Keratinocyte (primary cell): ENCODE measurements at regions not wholly inside any gene's neighbourhood (a gene's known extent, or its start where the extent isn't known, plus 50 kb on each side); places are given as distances from the start of the nearest gene placed in this dataset.

Source experiments
- DNase-seq: peaks from one replicate; pipeline ENCODE4 v3.0.0-alpha.2; 2011; ENCODE audit warnings: low read depth, missing footprints, low spot score
- FAIRE-seq: peaks from 2 replicates; lab custom pipeline; 2011; peaks lifted over from hg19 to GRCh38; lab: Jason Lieb, UNC
- H2AFZ ChIP-seq: 2 replicates; pipeline ENCODE4 v1.6.0; 2012; ENCODE audit warnings: low read length, control low read depth, inconsistent platforms; ENCODE audit not compliant: control insufficient read depth
- H3K27ac ChIP-seq: 2 replicates; pipeline ENCODE4 v1.5.1; 2011; ENCODE audit warnings: low read length; ENCODE audit not compliant: control insufficient read depth, insufficient read depth
- H3K27me3 ChIP-seq: 3 replicates; pipeline ENCODE4 v1.6.0; 2011; ENCODE audit warnings: low read length; ENCODE audit not compliant: control insufficient read depth, insufficient read depth; ENCODE audit errors: extremely low read depth
- H3K36me3 ChIP-seq, 2 experiments: 2 replicates in 1 of 2; 3 replicates in 1 of 2; pipeline ENCODE4 v1.5.1; 2011; ENCODE audit warnings: low read length in 2 of 2, mild to moderate bottlenecking in 1 of 2; ENCODE audit not compliant: control insufficient read depth in 2 of 2, insufficient read depth in 2 of 2; ENCODE audit errors: extremely low read depth in 1 of 2
- H3K4me1 ChIP-seq: 3 replicates; pipeline ENCODE4 v1.5.1; 2011; ENCODE audit warnings: low read length; ENCODE audit not compliant: control insufficient read depth, insufficient read depth; ENCODE audit errors: extremely low read depth
- H3K4me2 ChIP-seq: 3 replicates; pipeline ENCODE4 v1.6.0; 2011; ENCODE audit warnings: low read depth, low read length; ENCODE audit not compliant: control insufficient read depth, insufficient read depth; ENCODE audit errors: extremely low read depth
- H3K4me3 ChIP-seq, 3 experiments: fragments of 200-600 bp in 1 of 3; sonication (generic) in 1 of 3; 2 replicates in 2 of 3; 3 replicates in 1 of 3; pipeline ENCODE4 v1.5.1; 2011 to 2016; ENCODE audit warnings: low read length in 3 of 3, mild to moderate bottlenecking in 3 of 3, control low read depth in 2 of 3, inconsistent platforms in 1 of 3, low read depth in 1 of 3, mixed read lengths in 1 of 3, mixed run types in 1 of 3, moderate library complexity in 1 of 3; ENCODE audit not compliant: control insufficient read depth in 2 of 3, insufficient read depth in 2 of 3; ENCODE audit errors: extremely low read depth in 1 of 3
- H3K79me2 ChIP-seq: 2 replicates; pipeline ENCODE4 v1.6.0; 2012; ENCODE audit warnings: low read length; ENCODE audit not compliant: control insufficient read depth, insufficient read depth
- H3K9ac ChIP-seq: 3 replicates; pipeline ENCODE4 v1.6.0; 2011; ENCODE audit warnings: low read length; ENCODE audit not compliant: control insufficient read depth, insufficient read depth; ENCODE audit errors: extremely low read depth
- H3K9me1 ChIP-seq: 3 replicates; pipeline ENCODE4 v1.6.0; 2011; ENCODE audit warnings: low read length; ENCODE audit not compliant: control insufficient read depth, insufficient read depth; ENCODE audit errors: extremely low read depth
- H3K9me3 ChIP-seq: 2 replicates; pipeline ENCODE4 v1.5.1; 2012; ENCODE audit warnings: low read depth, low read length; ENCODE audit not compliant: control insufficient read depth
- H4K20me1 ChIP-seq: 3 replicates; pipeline ENCODE4 v1.6.0; 2011; ENCODE audit warnings: low read length; ENCODE audit not compliant: control insufficient read depth, insufficient read depth; ENCODE audit errors: extremely low read depth
- CTCF ChIP-seq, 3 experiments: IDR thresholded peaks in 1 of 3; conservative IDR thresholded peaks in 1 of 3; optimal IDR thresholded peaks in 1 of 3; 2 replicates in 2 of 3; 3 replicates in 1 of 3; pipeline versions ENCODE3 to v1.5.1; 2011; ENCODE audit warnings: low read length in 3 of 3, mild to moderate bottlenecking in 3 of 3, moderate library complexity in 2 of 3, control low read depth in 1 of 3, inconsistent platforms in 1 of 3; ENCODE audit not compliant: insufficient read depth in 2 of 3; ENCODE audit errors: extremely low read depth in 1 of 3
- EZH2 ChIP-seq: IDR thresholded peaks from one replicate; pipeline ENCODE4 v1.6.1; 2012; ENCODE audit warnings: inconsistent platforms, mild to moderate bottlenecking, low read length, moderate library complexity
- dilution Hi-C: fragments of 300-500 bp; cut with MboI; formaldehyde crosslinking; loops from one replicate; pipeline ENCODE4 v1.7.0; 2020; ENCODE audit warnings: low sequenced_read_pairs; ENCODE audit not compliant: extremely low pct_ligation_motif_present

GRCh38 chr19:30857388-30857787 lies 485.2 kb downstream of the ZNF536 start:
- H3K4me1 ChIP-seq: no peaks in the 10 kb centered on the region
- no peak overlapping the region for H3K4me3 ChIP-seq
- no peak for TF ChIP-seq CTCF (optimal IDR thresholded peaks at IDR 0.05 in 1 of 3, IDR thresholded peaks at IDR 0.05 in 1 of 3, conservative IDR thresholded peaks at IDR 0.05 in 1 of 3; ENCODE audit: extremely low read depth in 1 of 3, insufficient read depth in 2 of 3, low read length in 3 of 3)
- no peak for TF ChIP-seq EZH2
- H3K36me3 ChIP-seq: no peaks in the 10 kb centered on the region
- FAIRE-seq: no peak
- no peak for DNase-seq
- H3K9me3 ChIP-seq: peaks cover 3% of the 10 kb centered on the region
- no peak overlapping the region for H3K4me2 ChIP-seq
- dilution Hi-C loops: no loop called here
- H3K9ac ChIP-seq: no peak overlapping the region
- no peaks in the 10 kb centered on the region for H3K27me3 ChIP-seq
- no peak overlapping the region for H2AFZ ChIP-seq
- H3K9me1 ChIP-seq: no peaks in the 10 kb centered on the region
- no peaks in the 10 kb centered on the region for H3K79me2 ChIP-seq
- no peaks in the 10 kb centered on the region for H4K20me1 ChIP-seq
- H3K27ac ChIP-seq: no peak overlapping the region

- no peak overlapping the region for H2AFZ ChIP-seq
- H3K9me3 ChIP-seq: peaks cover 3% of the 10 kb centered on the region
- H3K4me3 ChIP-seq: no peak overlapping the region
- H3K79me2 ChIP-seq: no peaks in the 10 kb centered on the region
- no peak overlapping the region for H3K27ac ChIP-seq
- H3K9ac ChIP-seq: no peak overlapping the region
- DNase-seq: no peak
- no peaks in the 10 kb centered on the region for H4K20me1 ChIP-seq
- no peaks in the 10 kb centered on the region for H3K9me1 ChIP-seq
- H3K27me3 ChIP-seq: no peaks in the 10 kb centered on the region
- TF ChIP-seq CTCF (optimal IDR thresholded peaks at IDR 0.05 in 1 of 3, IDR thresholded peaks at IDR 0.05 in 1 of 3, conservative IDR thresholded peaks at IDR 0.05 in 1 of 3; ENCODE audit: extremely low read depth in 1 of 3, insufficient read depth in 2 of 3, low read length in 3 of 3) (no peak), EZH2 (no peak)
- dilution Hi-C loops: no loop called here
- no peaks in the 10 kb centered on the region for H3K4me1 ChIP-seq
- FAIRE-seq: no peak
- no peaks in the 10 kb centered on the region for H3K36me3 ChIP-seq
- H3K4me2 ChIP-seq: no peak overlapping the region
These were observed 484.6 kb downstream of the ZNF536 start for GRCh38 chr19:30856786-30857185.
